ENCODE measurements at regions not wholly inside any gene's neighbourhood (a gene's known extent, or its start where the extent isn't known, plus 50 kb on each side); places are given as distances from the start of the nearest gene placed in this dataset.

- no peak overlapping the region for H3K4me3 ChIP-seq (ENCODE audit: control insufficient read depth in 2 of 3, extremely low read depth in 1 of 3, insufficient read depth in 2 of 3, low read depth in 1 of 3, low read length in 3 of 3)
- H3K9ac ChIP-seq (ENCODE audit: control insufficient read depth, extremely low read depth, insufficient read depth, low read length), result no peak overlapping the region
- H3K4me2 ChIP-seq (ENCODE audit: control insufficient read depth, extremely low read depth, insufficient read depth, low read depth, low read length), result no peak overlapping the region
- FAIRE-seq (no peak), DNase-seq (ENCODE audit: low read depth, low spot score) (no peak)
- TF ChIP-seq CTCF (optimal IDR thresholded peaks at IDR 0.05 in 1 of 3, IDR thresholded peaks at IDR 0.05 in 1 of 3, conservative IDR thresholded peaks at IDR 0.05 in 1 of 3; ENCODE audit: extremely low read depth in 1 of 3, insufficient read depth in 2 of 3, low read length in 3 of 3), result no peak
- no peak for TF ChIP-seq EZH2 (IDR thresholded peaks at IDR 0.05; ENCODE audit: low read length)
- H2AFZ ChIP-seq (ENCODE audit: control insufficient read depth, low read length), result no peak overlapping the region
- H4K20me1 ChIP-seq (ENCODE audit: control insufficient read depth, extremely low read depth, insufficient read depth, low read length), result no peaks in the 10 kb centered on the region
- no peaks in the 10 kb centered on the region for H3K36me3 ChIP-seq (ENCODE audit: control insufficient read depth in 2 of 2, extremely low read depth in 1 of 2, insufficient read depth in 2 of 2, low read length in 2 of 2)
- no peaks in the 10 kb centered on the region for H3K4me1 ChIP-seq (ENCODE audit: control insufficient read depth, extremely low read depth, insufficient read depth, low read length)
- no peaks in the 10 kb centered on the region for H3K79me2 ChIP-seq (ENCODE audit: control insufficient read depth, insufficient read depth, low read length)
- H3K9me3 ChIP-seq (ENCODE audit: control insufficient read depth, low read depth, low read length), result peaks cover 1% of the 10 kb centered on the region
- dilution Hi-C loops (cut with MboI; ENCODE audit: extremely low pct_ligation_motif_present, low sequenced_read_pairs), result no loop called here
- H3K27me3 ChIP-seq (ENCODE audit: control insufficient read depth, extremely low read depth, insufficient read depth, low read length), result peaks cover 16% of the 10 kb centered on the region
- H3K9me1 ChIP-seq (ENCODE audit: control insufficient read depth, extremely low read depth, insufficient read depth, low read length), result no peaks in the 10 kb centered on the region
- H3K27ac ChIP-seq (ENCODE audit: control insufficient read depth, insufficient read depth, low read length), result no peak overlapping the region
Measured at GRCh38 chr22:27568265-27568664, 233.3 kb downstream of the MN1 start.

- TF ChIP-seq CTCF (optimal IDR thresholded peaks at IDR 0.05 in 1 of 3, IDR thresholded peaks at IDR 0.05 in 1 of 3, conservative IDR thresholded peaks at IDR 0.05 in 1 of 3; ENCODE audit: extremely low read depth in 1 of 3, insufficient read depth in 2 of 3, low read length in 3 of 3), result no peak
- no peak for TF ChIP-seq EZH2 (IDR thresholded peaks at IDR 0.05; ENCODE audit: low read length)
- dilution Hi-C loops (cut with MboI; ENCODE audit: extremely low pct_ligation_motif_present, low sequenced_read_pairs), result no loop called here
- H2AFZ ChIP-seq (ENCODE audit: control insufficient read depth, low read length), result no peak overlapping the region
- H3K4me2 ChIP-seq (ENCODE audit: control insufficient read depth, extremely low read depth, insufficient read depth, low read depth, low read length), result no peak overlapping the region
- H3K4me3 ChIP-seq (ENCODE audit: control insufficient read depth in 2 of 3, extremely low read depth in 1 of 3, insufficient read depth in 2 of 3, low read depth in 1 of 3, low read length in 3 of 3), result no peak overlapping the region
- peaks cover 1% of the 10 kb centered on the region for H3K9me3 ChIP-seq (ENCODE audit: control insufficient read depth, low read depth, low read length)
- H3K4me1 ChIP-seq (ENCODE audit: control insufficient read depth, extremely low read depth, insufficient read depth, low read length), result peaks cover 12% of the 10 kb centered on the region
- H3K9me1 ChIP-seq (ENCODE audit: control insufficient read depth, extremely low read depth, insufficient read depth, low read length), result no peaks in the 10 kb centered on the region
- no peaks in the 10 kb centered on the region for H3K79me2 ChIP-seq (ENCODE audit: control insufficient read depth, insufficient read depth, low read length)
- DNase-seq (ENCODE audit: low read depth, low spot score) (no peak), FAIRE-seq (no peak)
- H3K27me3 ChIP-seq (ENCODE audit: control insufficient read depth, extremely low read depth, insufficient read depth, low read length), result peaks cover 16% of the 10 kb centered on the region
- H3K27ac ChIP-seq (ENCODE audit: control insufficient read depth, insufficient read depth, low read length), result no peak overlapping the region
- H3K9ac ChIP-seq (ENCODE audit: control insufficient read depth, extremely low read depth, insufficient read depth, low read length), result no peak overlapping the region
- H4K20me1 ChIP-seq (ENCODE audit: control insufficient read depth, extremely low read depth, insufficient read depth, low read length), result no peaks in the 10 kb centered on the region
- no peaks in the 10 kb centered on the region for H3K36me3 ChIP-seq (ENCODE audit: control insufficient read depth in 2 of 2, extremely low read depth in 1 of 2, insufficient read depth in 2 of 2, low read length in 2 of 2)
Measured at GRCh38 chr22:27571463-27572277, 229.9 kb downstream of the MN1 start.

Measured in keratinocyte (primary cell).